GM23248 (cell line): ENCODE measurements at regions not wholly inside any gene's neighbourhood (a gene's known extent, or its start where the extent isn't known, plus 50 kb on each side); places are given as distances from the start of the nearest gene placed in this dataset.

ENCODE experiments used
- DNase-seq: peaks from one replicate; pipeline ENCODE4 v3.0.0-alpha.2; 2015
- H2AFZ ChIP-seq: fragments of 200-600 bp; sonication (generic); 2 replicates; pipeline ENCODE4 v1.6.1; 2016; ENCODE audit warnings: antibody characterized with exemption
- H3F3A ChIP-seq: fragments of 200-600 bp; sonication (generic); 2 replicates; pipeline ENCODE4 v1.6.1; 2016; ENCODE audit warnings: mild to moderate bottlenecking, antibody characterized with exemption, mixed run types; ENCODE audit not compliant: insufficient read depth
- H3K27ac ChIP-seq: fragments of 200-600 bp; sonication (generic); 2 replicates; pipeline ENCODE4 v1.5.1; 2016; ENCODE audit warnings: mild to moderate bottlenecking
- H3K27me3 ChIP-seq: fragments of 200-600 bp; sonication (generic); replicated peaks from 2 replicates; pipeline ENCODE4 v1.6.1; 2016; ENCODE audit warnings: mild to moderate bottlenecking; ENCODE audit not compliant: insufficient read depth
- H3K36me3 ChIP-seq: fragments of 200-600 bp; sonication (generic); 2 replicates; pipeline ENCODE4 v1.6.1; 2016; ENCODE audit warnings: low read depth, mild to moderate bottlenecking
- H3K4me1 ChIP-seq: fragments of 200-600 bp; sonication (generic); 2 replicates; pipeline ENCODE4 v1.6.1; 2016; ENCODE audit warnings: mild to moderate bottlenecking; ENCODE audit not compliant: insufficient read depth
- H3K4me2 ChIP-seq: fragments of 200-600 bp; sonication (generic); one replicate; pipeline ENCODE4 v1.6.1; 2016; ENCODE audit warnings: mild to moderate bottlenecking; ENCODE audit not compliant: unreplicated experiment
- H3K4me3 ChIP-seq: fragments of 200-600 bp; sonication (generic); 2 replicates; pipeline ENCODE4 v1.5.1; 2016; ENCODE audit warnings: mild to moderate bottlenecking
- H3K79me2 ChIP-seq: fragments of 200-600 bp; sonication (generic); 2 replicates; pipeline ENCODE4 v1.6.1; 2016; ENCODE audit warnings: mild to moderate bottlenecking; ENCODE audit not compliant: insufficient read depth
- H3K9ac ChIP-seq: fragments of 200-600 bp; sonication (generic); 2 replicates; pipeline ENCODE4 v1.6.1; 2016; ENCODE audit warnings: mild to moderate bottlenecking
- H3K9me2 ChIP-seq: fragments of 200-600 bp; sonication (generic); 2 replicates; pipeline ENCODE4 v1.6.1; 2016; ENCODE audit warnings: mixed run types, mild to moderate bottlenecking, moderate library complexity; ENCODE audit not compliant: insufficient read depth
- H3K9me3 ChIP-seq: fragments of 200-600 bp; sonication (generic); one replicate; pipeline ENCODE4 v1.6.1; 2017; ENCODE audit warnings: low read depth
- H4K20me1 ChIP-seq: fragments of 200-600 bp; sonication (generic); 2 replicates; pipeline ENCODE4 v1.6.0; 2016; ENCODE audit not compliant: insufficient read depth
- EZH2 ChIP-seq: fragments of 200-600 bp; sonication (generic); IDR thresholded peaks from 2 replicates; pipeline ENCODE4 v1.6.1; 2018; ENCODE audit warnings: antibody characterized with exemption, mild to moderate bottlenecking; ENCODE audit not compliant: insufficient read depth, poor library complexity, severe bottlenecking
- EZH2phosphoT487 ChIP-seq: fragments of 200-600 bp; sonication (generic); IDR thresholded peaks from 2 replicates; pipeline ENCODE4 v1.6.1; 2018; ENCODE audit warnings: antibody characterized with exemption, moderate library complexity, mild to moderate bottlenecking, low read depth; ENCODE audit not compliant: insufficient read depth
- WGBS, 2 experiments: methylation state at CpG; one replicate each; pipeline ENCODE4 v1.1.6; 2015 to 2017; ENCODE audit warnings: low lambda C conversion rate in 2 of 2, low coverage in 1 of 2; ENCODE audit errors: missing lambda C conversion rate in 2 of 2; 5-methylcytosine and 5-hydroxymethylcytosine counted together
- in situ Hi-C: fragments of 300-500 bp; cut with MboI; formaldehyde crosslinking; loops from 2 replicates; pipeline ENCODE4 v1.15.0; 2020

- Histone ChIP-seq H2AFZ (no peak overlapping the region), H3K4me1 (peaks cover 12% of the 10 kb centered on the region; the same call in 1 of the 2 replicates), H3K79me2 (no peaks in the 10 kb centered on the region), H3K9me3 (no peaks in the 10 kb centered on the region), H3K4me3 (no peak overlapping the region), H3K27ac (no peak overlapping the region), H3K4me2 (no peak overlapping the region), H3K9ac (no peak overlapping the region), H3K36me3 (no peaks in the 10 kb centered on the region), H4K20me1 (no peaks in the 10 kb centered on the region), H3K9me2 (no peaks in the 10 kb centered on the region), H3K27me3 (no peaks in the 10 kb centered on the region), H3F3A (no peaks in the 10 kb centered on the region)
- in situ Hi-C loops: no loop called here
- no peak for TF ChIP-seq EZH2phosphoT487
- no peak for TF ChIP-seq EZH2
- WGBS, 2 experiments: 76 to 78% methylated on average over 5 of the region's 5 CpGs
- DNase-seq: peak; percentile 5
Observed at GRCh38 chr6:25088513-25088912, 152.8 kb upstream of the RIPOR2 start.

- TF ChIP-seq EZH2 (no peak), EZH2phosphoT487 (no peak)
- WGBS, 2 experiments: 79 to 85% methylated on average over 2 of the region's 2 CpGs
- H3K4me2 ChIP-seq: no peak overlapping the region
- DNase-seq: peak; percentile 49
- no peaks in the 10 kb centered on the region for H3K9me2 ChIP-seq
- no peaks in the 10 kb centered on the region for H4K20me1 ChIP-seq
- H3K27ac ChIP-seq: no peak overlapping the region
- no peak overlapping the region for H3K9ac ChIP-seq
- no peak overlapping the region for H3K4me3 ChIP-seq
- no peaks in the 10 kb centered on the region for H3F3A ChIP-seq
- H3K27me3 ChIP-seq: no peaks in the 10 kb centered on the region
- H2AFZ ChIP-seq: no peak overlapping the region
- in situ Hi-C loops: no loop called here
- no peaks in the 10 kb centered on the region for H3K9me3 ChIP-seq
- H3K36me3 ChIP-seq: no peaks in the 10 kb centered on the region
- no peaks in the 10 kb centered on the region for H3K79me2 ChIP-seq
- H3K4me1 ChIP-seq: peaks cover 12% of the 10 kb centered on the region; the same call in 1 of the 2 replicates
Observed at GRCh38 chr6:25089442-25089841, 153.7 kb upstream of the RIPOR2 start.

- no peak for DNase-seq
- H3K9me3 ChIP-seq: no peaks in the 10 kb centered on the region
- H3F3A ChIP-seq: no peaks in the 10 kb centered on the region
- in situ Hi-C loops: no loop called here
- no peaks in the 10 kb centered on the region for H4K20me1 ChIP-seq
- no peak overlapping the region for H3K4me2 ChIP-seq
- no peak overlapping the region for H2AFZ ChIP-seq
- H3K27me3 ChIP-seq: no peaks in the 10 kb centered on the region
- H3K27ac ChIP-seq: no peak overlapping the region
- WGBS, 2 experiments: 90 to 92% methylated on average over 4 of the region's 4 CpGs
- H3K4me3 ChIP-seq: no peak overlapping the region
- H3K36me3 ChIP-seq: no peaks in the 10 kb centered on the region
- no peaks in the 10 kb centered on the region for H3K4me1 ChIP-seq
- H3K79me2 ChIP-seq: no peaks in the 10 kb centered on the region
- no peaks in the 10 kb centered on the region for H3K9me2 ChIP-seq
- H3K9ac ChIP-seq: no peak overlapping the region
- no peak for TF ChIP-seq EZH2
- no peak for TF ChIP-seq EZH2phosphoT487
Observed at GRCh38 chr6:25094726-25095125, 159.0 kb upstream of the RIPOR2 start.

GRCh38 chr6:25100288-25100687 lies 164.5 kb upstream of the RIPOR2 start:
- TF ChIP-seq EZH2 (no peak), EZH2phosphoT487 (no peak)
- no peaks in the 10 kb centered on the region for H4K20me1 ChIP-seq
- H3K9me3 ChIP-seq: no peaks in the 10 kb centered on the region
- H3K27me3 ChIP-seq: no peaks in the 10 kb centered on the region
- H3K36me3 ChIP-seq: 0 out of 2 replicates have a peak, but pooled peaks cover 2% of the 10 kb centered on the region
- no peaks in the 10 kb centered on the region for H3K4me1 ChIP-seq
- H3K9me2 ChIP-seq: no peaks in the 10 kb centered on the region
- no peak overlapping the region for H3K9ac ChIP-seq
- in situ Hi-C loops: no loop called here
- H2AFZ ChIP-seq: no peak overlapping the region
- no peaks in the 10 kb centered on the region for H3F3A ChIP-seq
- DNase-seq: peak; percentile 20
- no peak overlapping the region for H3K4me2 ChIP-seq
- no peak overlapping the region for H3K27ac ChIP-seq
- 75 to 77% methylated on average over 4 of the region's 4 CpGs for WGBS, 2 experiments
- no peak overlapping the region for H3K4me3 ChIP-seq
- H3K79me2 ChIP-seq: no peaks in the 10 kb centered on the region

GRCh38 chr6:25103603-25104002 lies 167.8 kb upstream of the RIPOR2 start:
- H3K4me2 ChIP-seq: no peak overlapping the region
- DNase-seq: no peak

More at GRCh38 chr6:25103603-25104002, 167.8 kb upstream of the RIPOR2 start:
- in situ Hi-C loops: no loop called here
- peaks cover 17% of the 10 kb centered on the region; the same call in 1 of the 2 replicates for H3K36me3 ChIP-seq
- TF ChIP-seq EZH2 (no peak), EZH2phosphoT487 (no peak)
- H4K20me1 ChIP-seq: no peaks in the 10 kb centered on the region
- H3K4me3 ChIP-seq: no peak overlapping the region
- H3K79me2 ChIP-seq: no peaks in the 10 kb centered on the region
- H3K9me3 ChIP-seq: no peaks in the 10 kb centered on the region
- H3K9me2 ChIP-seq: no peaks in the 10 kb centered on the region
- 84 to 86% methylated on average over 3 of the region's 3 CpGs for WGBS, 2 experiments
- H3K4me1 ChIP-seq: no peaks in the 10 kb centered on the region
- no peaks in the 10 kb centered on the region for H3F3A ChIP-seq
- H2AFZ ChIP-seq: no peak overlapping the region
- H3K27me3 ChIP-seq: no peaks in the 10 kb centered on the region
- no peak overlapping the region for H3K9ac ChIP-seq
- no peak overlapping the region for H3K27ac ChIP-seq
